GM23338 (cell line): ENCODE measurements at regions not wholly inside any gene's neighbourhood (a gene's known extent, or its start where the extent isn't known, plus 50 kb on each side); places are given as distances from the start of the nearest gene placed in this dataset.

Experiments
- ATAC-seq: fragments of 200-7000 bp; cut with Tn5 transposase; 3 replicates; pipeline ENCODE4 v1.9.1; 2020
- DNase-seq: peaks from one replicate; pipeline ENCODE4 v3.0.0-alpha.2; 2015; ENCODE audit warnings: low spot score
- H2AFZ ChIP-seq: fragments of 200-600 bp; sonication (generic); 2 replicates; pipeline ENCODE4 v1.8.0; 2016; ENCODE audit warnings: antibody characterized with exemption, mild to moderate bottlenecking, moderate library complexity
- H3F3A ChIP-seq: fragments of 200-600 bp; sonication (generic); replicated peaks from 2 replicates; pipeline ENCODE4 v1.8.0; 2017; ENCODE audit warnings: antibody characterized with exemption, mixed run types, low read depth
- H3K27ac ChIP-seq: fragments of 200-600 bp; sonication (generic); 2 replicates; pipeline ENCODE4 v1.6.1; 2016; ENCODE audit warnings: low read depth
- H3K27me3 ChIP-seq: fragments of 200-600 bp; sonication (generic); 2 replicates; pipeline ENCODE4 v1.8.0; 2016; ENCODE audit warnings: mild to moderate bottlenecking, mixed run types, moderate library complexity; ENCODE audit not compliant: insufficient read depth
- H3K36me3 ChIP-seq: fragments of 200-600 bp; sonication (generic); 2 replicates; pipeline ENCODE4 v1.8.0; 2016; ENCODE audit warnings: mild to moderate bottlenecking; ENCODE audit not compliant: insufficient read depth
- H3K4me1 ChIP-seq: fragments of 200-600 bp; sonication (generic); 2 replicates; pipeline ENCODE4 v1.8.0; 2016; ENCODE audit warnings: mild to moderate bottlenecking, moderate library complexity; ENCODE audit not compliant: insufficient read depth
- H3K4me2 ChIP-seq: fragments of 200-600 bp; sonication (generic); 2 replicates; pipeline ENCODE4 v1.7.1; 2017; ENCODE audit warnings: mixed run types
- H3K4me3 ChIP-seq: fragments of 200-600 bp; sonication (generic); 2 replicates; pipeline ENCODE4 v1.6.1; 2016; ENCODE audit warnings: mixed run types
- H3K79me2 ChIP-seq: fragments of 200-600 bp; sonication (generic); replicated peaks from 2 replicates; pipeline ENCODE4 v1.8.0; 2017; ENCODE audit warnings: mild to moderate bottlenecking; ENCODE audit not compliant: insufficient read depth
- H3K9me2 ChIP-seq: fragments of 200-600 bp; sonication (generic); 2 replicates; pipeline ENCODE4 v1.8.0; 2017; ENCODE audit not compliant: insufficient read depth
- H4K20me1 ChIP-seq: fragments of 200-600 bp; sonication (generic); replicated peaks from 2 replicates; pipeline ENCODE4 v1.8.0; 2017; ENCODE audit warnings: mild to moderate bottlenecking; ENCODE audit not compliant: insufficient read depth
- H3K27ac Mint-ChIP-seq: 2 replicates; pipeline ENCODE4 v1.8.0; 2020; ENCODE audit warnings: inconsistent platforms, mild to moderate bottlenecking, moderate library complexity, mixed read lengths
- H3K27me3 Mint-ChIP-seq: 3 replicates; pipeline ENCODE4 v1.8.0; 2022; ENCODE audit warnings: low read depth, mild to moderate bottlenecking, moderate library complexity, mixed read lengths, inconsistent platforms; ENCODE audit not compliant: insufficient read depth, poor library complexity
- H3K36me3 Mint-ChIP-seq: 3 replicates; pipeline ENCODE4 v1.8.0; 2021; ENCODE audit warnings: low read depth, mild to moderate bottlenecking, inconsistent platforms, moderate library complexity, mixed read lengths
- H3K4me1 Mint-ChIP-seq: 3 replicates; pipeline ENCODE4 v1.8.0; 2020; ENCODE audit warnings: mild to moderate bottlenecking, inconsistent platforms, mixed read lengths
- H3K4me3 Mint-ChIP-seq: 3 replicates; pipeline ENCODE4 v1.8.0; 2021; ENCODE audit warnings: moderate library complexity, mild to moderate bottlenecking, inconsistent platforms, mixed read lengths
- H3K9me3 Mint-ChIP-seq: 3 replicates; pipeline ENCODE4 v1.8.0; 2020; ENCODE audit warnings: moderate library complexity, mild to moderate bottlenecking, inconsistent platforms, mixed read lengths
- CTCF ChIP-seq, 2 experiments: fragments of 200-600 bp in 1 of 2; sonication (generic) in 1 of 2; conservative IDR thresholded peaks; 2 replicates each; pipeline versions ENCODE4 v1.5.1 to v1.6.1; 2016 to 2017; ENCODE audit warnings: antibody characterized with exemption in 2 of 2, low read depth in 2 of 2, mild to moderate bottlenecking in 2 of 2, moderate library complexity in 1 of 2
- EZH2 ChIP-seq: fragments of 200-600 bp; sonication (generic); IDR thresholded peaks from one replicate; pipeline ENCODE4 v1.8.0; 2017; ENCODE audit warnings: antibody characterized with exemption, mild to moderate bottlenecking, low read depth; ENCODE audit not compliant: unreplicated experiment
- EZH2phosphoT487 ChIP-seq: fragments of 200-600 bp; sonication (generic); IDR thresholded peaks from one replicate; pipeline ENCODE4 v1.8.1; 2018; ENCODE audit warnings: antibody characterized with exemption; ENCODE audit not compliant: unreplicated experiment
- JUNB ChIP-seq: IDR thresholded peaks from one replicate; pipeline ENCODE4 v1.6.1; 2016; ENCODE audit warnings: antibody characterized with exemption; ENCODE audit not compliant: unreplicated experiment
- NANOG ChIP-seq: IDR thresholded peaks from 2 replicates; pipeline ENCODE4 v1.6.1; 2016; ENCODE audit warnings: antibody characterized with exemption, borderline replicate concordance
- POLR2AphosphoS5 ChIP-seq: IDR thresholded peaks from 2 replicates; pipeline ENCODE4 v1.6.1; 2016; ENCODE audit warnings: antibody characterized with exemption, low read depth
- STAT1 ChIP-seq: IDR thresholded peaks from one replicate; pipeline ENCODE4 v1.6.1; 2016; ENCODE audit warnings: antibody characterized with exemption; ENCODE audit not compliant: unreplicated experiment
- ZNF114 ChIP-seq: fragments of 250-450 bp; sonication (Bioruptor Pico); IDR thresholded peaks from 2 replicates; pipeline ENCODE4 v1.5.0; 2020; ENCODE audit warnings: mild to moderate bottlenecking, moderate library complexity
- ZNF331 ChIP-seq: fragments of 250-450 bp; sonication (Bioruptor Pico); IDR thresholded peaks from 2 replicates; pipeline ENCODE4 v1.5.0; 2020; ENCODE audit warnings: low read depth, mild to moderate bottlenecking, moderate library complexity
- TF ChIP-seq, protein P1 (sequence below): IDR thresholded peaks from 2 replicates; pipeline ENCODE4 v1.6.1; 2016; ENCODE audit warnings: antibody characterized with exemption
- TF ChIP-seq, protein P2 (sequence below): fragments of 250-450 bp; sonication (Bioruptor Pico); IDR thresholded peaks from 2 replicates; pipeline ENCODE4 v1.5.0; 2020; ENCODE audit warnings: mild to moderate bottlenecking, moderate library complexity
- TF ChIP-seq, protein P3 (sequence below): IDR thresholded peaks from one replicate; pipeline ENCODE4 v1.6.1; 2018; ENCODE audit warnings: antibody characterized with exemption; ENCODE audit not compliant: unreplicated experiment

DNA sequence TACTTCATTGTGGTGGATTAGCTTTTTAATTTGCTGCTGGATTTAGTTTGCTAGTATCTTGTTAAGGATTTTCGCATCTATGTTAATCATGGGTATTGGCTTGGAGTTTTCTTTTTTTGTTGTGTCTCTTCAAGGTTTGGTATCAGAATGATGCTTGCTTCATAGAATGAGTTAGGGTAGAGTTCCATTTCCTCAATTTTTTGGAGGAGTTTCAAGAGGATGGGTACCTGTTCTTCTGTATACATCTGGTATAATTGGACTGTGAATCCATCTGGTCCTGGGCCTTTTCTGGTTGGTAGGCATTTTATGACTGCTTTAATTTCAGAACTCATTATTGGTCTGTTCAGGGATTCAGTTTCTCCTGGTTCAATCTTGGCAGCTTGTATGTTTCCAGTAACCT lies 335.6 kb downstream of the EDEM1 start (continued):
- TF ChIP-seq ZNF114 (CRISPR knock-in tag) = no peak
- no peak for TF ChIP-seq ZNF331 (CRISPR knock-in tag)
- no peak for TF ChIP-seq POLR2AphosphoS5
- TF ChIP-seq NANOG = no peak
- TF ChIP-seq JUNB = no peak
- no peak for TF ChIP-seq EZH2phosphoT487
- TF ChIP-seq CTCF (conservative IDR thresholded peaks at IDR 0.05; ENCODE audit: low read depth in 2 of 2) = no peak
- no peak for TF ChIP-seq EZH2
- TF ChIP-seq STAT1 = no peak
- TF ChIP-seq, protein P1, sequence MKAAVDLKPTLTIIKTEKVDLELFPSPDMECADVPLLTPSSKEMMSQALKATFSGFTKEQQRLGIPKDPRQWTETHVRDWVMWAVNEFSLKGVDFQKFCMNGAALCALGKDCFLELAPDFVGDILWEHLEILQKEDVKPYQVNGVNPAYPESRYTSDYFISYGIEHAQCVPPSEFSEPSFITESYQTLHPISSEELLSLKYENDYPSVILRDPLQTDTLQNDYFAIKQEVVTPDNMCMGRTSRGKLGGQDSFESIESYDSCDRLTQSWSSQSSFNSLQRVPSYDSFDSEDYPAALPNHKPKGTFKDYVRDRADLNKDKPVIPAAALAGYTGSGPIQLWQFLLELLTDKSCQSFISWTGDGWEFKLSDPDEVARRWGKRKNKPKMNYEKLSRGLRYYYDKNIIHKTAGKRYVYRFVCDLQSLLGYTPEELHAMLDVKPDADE = no peak

DNA sequence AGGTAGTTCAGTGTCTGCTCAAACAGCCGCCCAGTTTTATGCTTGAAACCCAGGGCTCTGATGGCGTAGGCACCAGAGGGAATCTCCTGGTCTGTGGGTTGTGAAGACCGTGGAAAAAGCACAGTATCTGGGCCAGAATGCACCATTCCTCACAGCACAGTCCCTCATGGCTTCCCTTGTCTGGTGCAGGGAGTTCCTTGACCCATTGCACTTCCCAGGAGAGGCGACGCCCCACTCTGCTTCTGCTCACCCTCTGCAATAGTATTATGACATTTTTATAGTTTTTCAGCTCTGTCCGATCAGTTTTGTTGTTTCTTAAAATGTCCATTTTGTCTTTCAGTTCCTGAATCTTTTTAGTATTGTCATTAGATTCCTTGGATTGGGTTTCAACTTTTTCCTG lies 343.5 kb downstream of the EDEM1 start:
- Histone ChIP-seq H3K4me1 (no peaks in the 10 kb centered on the region), H3K79me2 (no peaks in the 10 kb centered on the region), H3K9me2 (no peaks in the 10 kb centered on the region), H3K4me2 (no peak overlapping the region), H3K4me3 (no peak overlapping the region), H3K36me3 (no peaks in the 10 kb centered on the region), H3F3A (no peaks in the 10 kb centered on the region), H4K20me1 (no peaks in the 10 kb centered on the region), H3K27me3 (no peaks in the 10 kb centered on the region), H2AFZ (no peak overlapping the region), H3K27ac (no peak overlapping the region)
- ATAC-seq (no peak), DNase-seq (no peak)
- Mint-ChIP-seq H3K27ac (no peak overlapping the region), H3K9me3 (peaks cover 58% of the 10 kb centered on the region), H3K4me1 (no peaks in the 10 kb centered on the region), H3K36me3 (peaks cover 3% of the 10 kb centered on the region; the same call in 1 of the 3 replicates), H3K27me3 (peaks cover 2% of the 10 kb centered on the region), H3K4me3 (no peak overlapping the region)
- no peak for TF ChIP-seq EZH2phosphoT487
- TF ChIP-seq EZH2 = no peak
- TF ChIP-seq ZNF114 (CRISPR knock-in tag) = no peak
- TF ChIP-seq, protein P1 = no peak
- TF ChIP-seq STAT1 = no peak
- TF ChIP-seq, protein P2, sequence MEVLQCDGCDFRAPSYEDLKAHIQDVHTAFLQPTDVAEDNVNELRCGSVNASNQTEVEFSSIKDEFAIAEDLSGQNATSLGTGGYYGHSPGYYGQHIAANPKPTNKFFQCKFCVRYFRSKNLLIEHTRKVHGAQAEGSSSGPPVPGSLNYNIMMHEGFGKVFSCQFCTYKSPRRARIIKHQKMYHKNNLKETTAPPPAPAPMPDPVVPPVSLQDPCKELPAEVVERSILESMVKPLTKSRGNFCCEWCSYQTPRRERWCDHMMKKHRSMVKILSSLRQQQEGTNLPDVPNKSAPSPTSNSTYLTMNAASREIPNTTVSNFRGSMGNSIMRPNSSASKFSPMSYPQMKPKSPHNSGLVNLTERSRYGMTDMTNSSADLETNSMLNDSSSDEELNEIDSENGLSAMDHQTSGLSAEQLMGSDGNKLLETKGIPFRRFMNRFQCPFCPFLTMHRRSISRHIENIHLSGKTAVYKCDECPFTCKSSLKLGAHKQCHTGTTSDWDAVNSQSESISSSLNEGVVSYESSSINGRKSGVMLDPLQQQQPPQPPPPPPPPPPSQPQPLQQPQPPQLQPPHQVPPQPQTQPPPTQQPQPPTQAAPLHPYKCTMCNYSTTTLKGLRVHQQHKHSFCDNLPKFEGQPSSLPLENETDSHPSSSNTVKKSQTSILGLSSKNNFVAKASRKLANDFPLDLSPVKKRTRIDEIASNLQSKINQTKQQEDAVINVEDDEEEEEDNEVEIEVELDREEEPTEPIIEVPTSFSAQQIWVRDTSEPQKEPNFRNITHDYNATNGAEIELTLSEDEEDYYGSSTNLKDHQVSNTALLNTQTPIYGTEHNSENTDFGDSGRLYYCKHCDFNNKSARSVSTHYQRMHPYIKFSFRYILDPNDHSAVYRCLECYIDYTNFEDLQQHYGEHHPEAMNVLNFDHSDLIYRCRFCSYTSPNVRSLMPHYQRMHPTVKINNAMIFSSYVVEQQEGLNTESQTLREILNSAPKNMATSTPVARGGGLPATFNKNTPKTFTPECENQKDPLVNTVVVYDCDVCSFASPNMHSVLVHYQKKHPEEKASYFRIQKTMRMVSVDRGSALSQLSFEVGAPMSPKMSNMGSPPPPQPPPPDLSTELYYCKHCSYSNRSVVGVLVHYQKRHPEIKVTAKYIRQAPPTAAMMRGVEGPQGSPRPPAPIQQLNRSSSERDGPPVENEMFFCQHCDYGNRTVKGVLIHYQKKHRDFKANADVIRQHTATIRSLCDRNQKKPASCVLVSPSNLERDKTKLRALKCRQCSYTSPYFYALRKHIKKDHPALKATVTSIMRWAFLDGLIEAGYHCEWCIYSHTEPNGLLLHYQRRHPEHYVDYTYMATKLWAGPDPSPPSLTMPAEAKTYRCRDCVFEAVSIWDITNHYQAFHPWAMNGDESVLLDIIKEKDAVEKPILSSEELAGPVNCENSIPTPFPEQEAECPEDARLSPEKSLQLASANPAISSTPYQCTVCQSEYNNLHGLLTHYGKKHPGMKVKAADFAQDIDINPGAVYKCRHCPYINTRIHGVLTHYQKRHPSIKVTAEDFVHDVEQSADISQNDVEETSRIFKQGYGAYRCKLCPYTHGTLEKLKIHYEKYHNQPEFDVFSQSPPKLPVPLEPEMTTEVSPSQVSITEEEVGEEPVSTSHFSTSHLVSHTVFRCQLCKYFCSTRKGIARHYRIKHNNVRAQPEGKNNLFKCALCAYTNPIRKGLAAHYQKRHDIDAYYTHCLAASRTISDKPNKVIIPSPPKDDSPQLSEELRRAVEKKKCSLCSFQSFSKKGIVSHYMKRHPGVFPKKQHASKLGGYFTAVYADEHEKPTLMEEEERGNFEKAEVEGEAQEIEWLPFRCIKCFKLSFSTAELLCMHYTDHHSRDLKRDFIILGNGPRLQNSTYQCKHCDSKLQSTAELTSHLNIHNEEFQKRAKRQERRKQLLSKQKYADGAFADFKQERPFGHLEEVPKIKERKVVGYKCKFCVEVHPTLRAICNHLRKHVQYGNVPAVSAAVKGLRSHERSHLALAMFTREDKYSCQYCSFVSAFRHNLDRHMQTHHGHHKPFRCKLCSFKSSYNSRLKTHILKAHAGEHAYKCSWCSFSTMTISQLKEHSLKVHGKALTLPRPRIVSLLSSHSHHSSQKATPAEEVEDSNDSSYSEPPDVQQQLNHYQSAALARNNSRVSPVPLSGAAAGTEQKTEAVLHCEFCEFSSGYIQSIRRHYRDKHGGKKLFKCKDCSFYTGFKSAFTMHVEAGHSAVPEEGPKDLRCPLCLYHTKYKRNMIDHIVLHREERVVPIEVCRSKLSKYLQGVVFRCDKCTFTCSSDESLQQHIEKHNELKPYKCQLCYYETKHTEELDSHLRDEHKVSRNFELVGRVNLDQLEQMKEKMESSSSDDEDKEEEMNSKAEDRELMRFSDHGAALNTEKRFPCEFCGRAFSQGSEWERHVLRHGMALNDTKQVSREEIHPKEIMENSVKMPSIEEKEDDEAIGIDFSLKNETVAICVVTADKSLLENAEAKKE = no peak
- TF ChIP-seq NANOG = no peak
- TF ChIP-seq, protein P3, sequence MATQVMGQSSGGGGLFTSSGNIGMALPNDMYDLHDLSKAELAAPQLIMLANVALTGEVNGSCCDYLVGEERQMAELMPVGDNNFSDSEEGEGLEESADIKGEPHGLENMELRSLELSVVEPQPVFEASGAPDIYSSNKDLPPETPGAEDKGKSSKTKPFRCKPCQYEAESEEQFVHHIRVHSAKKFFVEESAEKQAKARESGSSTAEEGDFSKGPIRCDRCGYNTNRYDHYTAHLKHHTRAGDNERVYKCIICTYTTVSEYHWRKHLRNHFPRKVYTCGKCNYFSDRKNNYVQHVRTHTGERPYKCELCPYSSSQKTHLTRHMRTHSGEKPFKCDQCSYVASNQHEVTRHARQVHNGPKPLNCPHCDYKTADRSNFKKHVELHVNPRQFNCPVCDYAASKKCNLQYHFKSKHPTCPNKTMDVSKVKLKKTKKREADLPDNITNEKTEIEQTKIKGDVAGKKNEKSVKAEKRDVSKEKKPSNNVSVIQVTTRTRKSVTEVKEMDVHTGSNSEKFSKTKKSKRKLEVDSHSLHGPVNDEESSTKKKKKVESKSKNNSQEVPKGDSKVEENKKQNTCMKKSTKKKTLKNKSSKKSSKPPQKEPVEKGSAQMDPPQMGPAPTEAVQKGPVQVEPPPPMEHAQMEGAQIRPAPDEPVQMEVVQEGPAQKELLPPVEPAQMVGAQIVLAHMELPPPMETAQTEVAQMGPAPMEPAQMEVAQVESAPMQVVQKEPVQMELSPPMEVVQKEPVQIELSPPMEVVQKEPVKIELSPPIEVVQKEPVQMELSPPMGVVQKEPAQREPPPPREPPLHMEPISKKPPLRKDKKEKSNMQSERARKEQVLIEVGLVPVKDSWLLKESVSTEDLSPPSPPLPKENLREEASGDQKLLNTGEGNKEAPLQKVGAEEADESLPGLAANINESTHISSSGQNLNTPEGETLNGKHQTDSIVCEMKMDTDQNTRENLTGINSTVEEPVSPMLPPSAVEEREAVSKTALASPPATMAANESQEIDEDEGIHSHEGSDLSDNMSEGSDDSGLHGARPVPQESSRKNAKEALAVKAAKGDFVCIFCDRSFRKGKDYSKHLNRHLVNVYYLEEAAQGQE = no peak
